SK-N-SH (cell line): ENCODE measurements at regions not wholly inside any gene's neighbourhood (a gene's known extent, or its start where the extent isn't known, plus 50 kb on each side); places are given as distances from the start of the nearest gene placed in this dataset.

Experiments
- CTCF ChIA-PET: fragments of 300-600, 350-600 bp; formaldehyde crosslinking; extraction: SDS; loops from one replicate; lab custom pipeline; 2021; lab: Yijun Ruan, JAX
- POLR2A ChIA-PET: fragments of 350-600 bp; sonication (Branson Sonifier 250); formaldehyde crosslinking; extraction: SDS; loops from one replicate; lab custom pipeline; 2020; ENCODE audit warnings: antibody characterized with exemption, inconsistent platforms; lab: Yijun Ruan, JAX
- DNase-seq: peaks from one replicate; pipeline ENCODE4 v3.0.0; 2012
- H2AFZ ChIP-seq: fragments of 200-600 bp; sonication (generic); 2 replicates; pipeline ENCODE4 v1.8.1; 2016; ENCODE audit warnings: antibody characterized with exemption, mild to moderate bottlenecking, low read depth
- H3F3A ChIP-seq: fragments of 200-600 bp; sonication (generic); replicated peaks from 2 replicates; pipeline ENCODE3; 2016; ENCODE audit warnings: antibody characterized with exemption, mild to moderate bottlenecking; ENCODE audit not compliant: insufficient read depth
- H3K27ac ChIP-seq, 2 experiments: fragments of 200-500 bp in 1 of 2; fragments of 200-600 bp in 1 of 2; sonication (Bioruptor generic) in 1 of 2; sonication (generic), shearing (Covaris generic) in 1 of 2; 2 replicates each; pipeline versions ENCODE4 v1.5.1 to v1.6.1; 2014 to 2016; ENCODE audit warnings: low read depth in 2 of 2, inconsistent platforms in 1 of 2, low read length in 1 of 2, mild to moderate bottlenecking in 1 of 2, mixed read lengths in 1 of 2
- H3K27me3 ChIP-seq: fragments of 200-600 bp; sonication (generic), shearing (Covaris generic); 2 replicates; pipeline ENCODE4 v1.6.1; 2016; ENCODE audit warnings: mixed run types; ENCODE audit not compliant: insufficient read depth
- H3K36me3 ChIP-seq, 2 experiments: fragments of 200-500 bp in 1 of 2; fragments of 200-600 bp in 1 of 2; sonication (Bioruptor generic) in 1 of 2; sonication (generic) in 1 of 2; replicated peaks in 1 of 2; 2 replicates each; pipeline versions ENCODE3 to v1.5.1; 2014 to 2016; ENCODE audit warnings: low read length in 1 of 2, mild to moderate bottlenecking in 1 of 2; ENCODE audit not compliant: insufficient read depth in 2 of 2, control insufficient read depth in 1 of 2
- H3K4me1 ChIP-seq, 2 experiments: fragments of 200-500 bp in 1 of 2; fragments of 200-600 bp in 1 of 2; sonication (Bioruptor generic) in 1 of 2; sonication (generic), shearing (Covaris generic) in 1 of 2; 2 replicates each; pipeline versions ENCODE4 v1.5.1 to v1.6.1; 2014 to 2016; ENCODE audit warnings: low read depth in 1 of 2, low read length in 1 of 2, mixed run types in 1 of 2; ENCODE audit not compliant: insufficient read depth in 2 of 2, control insufficient read depth in 1 of 2
- H3K4me2 ChIP-seq: fragments of 200-600 bp; sonication (generic), shearing (Covaris generic); 2 replicates; pipeline ENCODE4 v1.6.1; 2017; ENCODE audit warnings: mixed run types
- H3K4me3 ChIP-seq, 2 experiments: fragments of 200-500 bp in 1 of 2; fragments of 200-600 bp in 1 of 2; sonication (Bioruptor generic) in 1 of 2; sonication (generic), shearing (Covaris generic) in 1 of 2; 2 replicates each; pipeline versions ENCODE4 v1.5.1 to v1.8.1; 2014 to 2016; ENCODE audit warnings: low read depth in 2 of 2, inconsistent platforms in 1 of 2, low read length in 1 of 2, mild to moderate bottlenecking in 1 of 2, mixed read lengths in 1 of 2, moderate library complexity in 1 of 2
- H3K79me2 ChIP-seq: fragments of 200-600 bp; sonication (generic); 2 replicates; pipeline ENCODE4 v1.8.1; 2017; ENCODE audit warnings: mild to moderate bottlenecking; ENCODE audit not compliant: insufficient read depth
- H3K9ac ChIP-seq: fragments of 200-600 bp; sonication (generic); 2 replicates; pipeline ENCODE4 v1.6.1; 2017; ENCODE audit warnings: mixed run types
- H3K9me2 ChIP-seq: fragments of 200-600 bp; sonication (generic); 2 replicates; pipeline ENCODE4 v1.6.1; 2017; ENCODE audit warnings: mixed run types
- H3K9me3 ChIP-seq: fragments of 200-600 bp; sonication (generic); 2 replicates; pipeline ENCODE4 v1.6.1; 2017; ENCODE audit warnings: mixed run types, mild to moderate bottlenecking, moderate library complexity
- H4K20me1 ChIP-seq: fragments of 200-600 bp; sonication (generic); 2 replicates; pipeline ENCODE4 v1.6.1; 2017; ENCODE audit warnings: mild to moderate bottlenecking, mixed run types; ENCODE audit not compliant: insufficient read depth
- CHD2 ChIP-seq: fragments of 150-350 bp; IDR thresholded peaks from 2 replicates; pipeline ENCODE4 v1.6.1; 2018; ENCODE audit warnings: low read length; ENCODE audit not compliant: partially characterized antibody
- ELF1 ChIP-seq: IDR thresholded peaks from 2 replicates; pipeline ENCODE4 v1.4.0; 2012
- EP300 ChIP-seq, 2 experiments: IDR thresholded peaks; 2 replicates each; pipeline versions ENCODE4 v1.4.0 to v1.6.1; 2012; ENCODE audit warnings: borderline replicate concordance in 1 of 2, low read depth in 1 of 2, low read length in 1 of 2
- FOSL2 ChIP-seq: IDR thresholded peaks from 2 replicates; pipeline ENCODE4 v1.4.0; 2012; ENCODE audit warnings: low read depth, mild to moderate bottlenecking, moderate library complexity, borderline replicate concordance
- FOXJ3 ChIP-seq: sonication (generic); formaldehyde crosslinking; IDR thresholded peaks from 2 replicates; pipeline ENCODE4 v1.5.1; 2020; ENCODE audit warnings: mild to moderate bottlenecking, missing genetic modification reagents
- JUND ChIP-seq: IDR thresholded peaks from 2 replicates; pipeline ENCODE4 v1.4.0; 2012
- MEF2A ChIP-seq: IDR thresholded peaks from 2 replicates; pipeline ENCODE4 v1.4.0; 2012; ENCODE audit warnings: low read depth, borderline replicate concordance
- MXI1 ChIP-seq: IDR thresholded peaks from 2 replicates; pipeline ENCODE4 v1.6.1; 2012; ENCODE audit warnings: mild to moderate bottlenecking, low read depth, low read length, improper control_type of control experiment
- POLR2AphosphoS5 ChIP-seq: IDR thresholded peaks from 2 replicates; pipeline ENCODE4 v1.6.1; 2012; ENCODE audit warnings: low read depth, low read length
- RAD21 ChIP-seq: IDR thresholded peaks from 2 replicates; pipeline ENCODE4 v1.6.1; 2012; ENCODE audit warnings: mild to moderate bottlenecking, low read length
- RFX5 ChIP-seq: IDR thresholded peaks from 2 replicates; pipeline ENCODE4 v1.6.1; 2012; ENCODE audit warnings: mild to moderate bottlenecking, improper control_type of control experiment, low read length
- TAF1 ChIP-seq: IDR thresholded peaks from 2 replicates; pipeline ENCODE4 v1.6.1; 2012; ENCODE audit warnings: low read depth, mild to moderate bottlenecking, low read length, moderate library complexity, borderline replicate concordance
- YY1 ChIP-seq: IDR thresholded peaks from 2 replicates; pipeline ENCODE4 v1.4.0; 2012; ENCODE audit warnings: low read depth, mild to moderate bottlenecking
- WGBS: methylation state at CpG from one replicate; pipeline ENCODE4 v1.1.6; 2017; ENCODE audit warnings: low lambda C conversion rate; 5-methylcytosine and 5-hydroxymethylcytosine counted together
- TF ChIP-seq, protein P1 (sequence below): fragments of 200-600 bp; sonication (generic); IDR thresholded peaks from 2 replicates; pipeline ENCODE4 v1.6.1; 2017; ENCODE audit warnings: antibody characterized with exemption, mild to moderate bottlenecking, moderate library complexity
- TF ChIP-seq, protein P2 (sequence below): IDR thresholded peaks from 2 replicates; pipeline ENCODE4; 2012

GRCh38 chr11:64500176-64501013 is 55.3 kb upstream of the SLC22A11 start:
- H3K4me3 ChIP-seq: no peak overlapping the region
- H3K4me1 ChIP-seq: peaks cover 0 to 3% of the 10 kb centered on the region in 2 experiments; a peak in 1 of 4 replicates
- H4K20me1 ChIP-seq: no peaks in the 10 kb centered on the region
- no peaks in the 10 kb centered on the region for H3K9me2 ChIP-seq
- H3K9me3 ChIP-seq: no peaks in the 10 kb centered on the region
- CTCF ChIA-PET: interaction anchor here (0.7 to 2.5 kb wide), 3 partner anchors 11 to 51 kb away, joined by 3 to 10 read pairs (median 7); no protein-coding TSS in a partner anchor
- no peaks in the 10 kb centered on the region for H3K27me3 ChIP-seq
- TF ChIP-seq RAD21 (no peak), CHD2 (no peak), ELF1 (no peak), EP300 (IDR thresholded peaks at IDR 0.05; ENCODE audit: borderline replicate concordance in 1 of 2, low read depth in 1 of 2, low read length in 1 of 2) (no peak), MXI1 (no peak), FOSL2 (no peak)
- TF ChIP-seq, protein P1, sequence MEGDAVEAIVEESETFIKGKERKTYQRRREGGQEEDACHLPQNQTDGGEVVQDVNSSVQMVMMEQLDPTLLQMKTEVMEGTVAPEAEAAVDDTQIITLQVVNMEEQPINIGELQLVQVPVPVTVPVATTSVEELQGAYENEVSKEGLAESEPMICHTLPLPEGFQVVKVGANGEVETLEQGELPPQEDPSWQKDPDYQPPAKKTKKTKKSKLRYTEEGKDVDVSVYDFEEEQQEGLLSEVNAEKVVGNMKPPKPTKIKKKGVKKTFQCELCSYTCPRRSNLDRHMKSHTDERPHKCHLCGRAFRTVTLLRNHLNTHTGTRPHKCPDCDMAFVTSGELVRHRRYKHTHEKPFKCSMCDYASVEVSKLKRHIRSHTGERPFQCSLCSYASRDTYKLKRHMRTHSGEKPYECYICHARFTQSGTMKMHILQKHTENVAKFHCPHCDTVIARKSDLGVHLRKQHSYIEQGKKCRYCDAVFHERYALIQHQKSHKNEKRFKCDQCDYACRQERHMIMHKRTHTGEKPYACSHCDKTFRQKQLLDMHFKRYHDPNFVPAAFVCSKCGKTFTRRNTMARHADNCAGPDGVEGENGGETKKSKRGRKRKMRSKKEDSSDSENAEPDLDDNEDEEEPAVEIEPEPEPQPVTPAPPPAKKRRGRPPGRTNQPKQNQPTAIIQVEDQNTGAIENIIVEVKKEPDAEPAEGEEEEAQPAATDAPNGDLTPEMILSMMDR: no peak
- TF ChIP-seq, all 33 proteins: peak for 0
- WGBS: 75% methylated on average over 26 of the region's 28 CpGs
- Histone ChIP-seq H2AFZ (no peak overlapping the region), H3K79me2 (no peaks in the 10 kb centered on the region), H3K4me2 (no peak overlapping the region), H3F3A (no peaks in the 10 kb centered on the region), H3K9ac (no peak overlapping the region), H3K27ac (no peak overlapping the region), H3K36me3 (no peaks in the 10 kb centered on the region)
- POLR2A ChIA-PET: no interaction called here
- no peak for DNase-seq

DNA sequence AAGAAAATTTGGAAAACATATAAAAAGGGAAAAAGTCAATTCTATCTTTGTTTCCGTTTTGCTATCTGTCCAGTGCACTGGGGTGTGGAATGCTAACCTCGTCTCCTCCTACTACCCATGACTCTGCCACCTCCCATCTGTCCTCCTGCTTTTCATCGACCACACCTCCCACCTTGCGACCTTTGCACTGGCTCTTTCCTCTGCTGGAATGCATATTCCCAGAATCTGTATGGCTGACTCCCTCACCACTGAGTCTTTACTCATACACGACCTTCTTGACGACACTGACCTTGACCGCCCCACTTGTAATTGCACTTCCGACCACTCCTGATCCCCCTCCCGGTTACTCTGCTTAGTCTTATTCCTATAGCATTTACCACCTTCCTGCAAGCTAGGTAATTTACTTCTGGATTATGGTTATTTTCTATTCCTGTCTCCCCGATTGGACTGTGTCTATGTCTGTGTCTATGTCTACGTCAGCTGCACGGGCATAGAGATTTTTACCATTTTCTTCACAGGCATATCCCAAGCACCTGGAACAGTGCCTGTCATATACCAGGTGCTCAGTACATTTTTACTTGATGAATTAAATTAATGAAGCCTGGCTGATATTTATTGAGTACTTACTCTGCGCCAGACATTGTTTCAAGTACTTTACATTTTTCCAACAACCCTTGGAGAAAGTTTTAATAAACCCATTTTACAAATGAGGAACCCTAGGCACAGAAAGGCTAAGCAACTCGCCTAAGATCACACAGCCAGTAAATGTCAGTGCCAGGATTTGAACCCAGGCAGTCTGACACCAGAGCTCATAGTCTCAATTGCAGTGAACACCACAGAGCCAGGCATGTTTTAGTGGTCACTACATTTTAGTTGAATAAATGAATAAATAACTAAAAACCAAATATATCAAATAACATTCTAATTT is 54.0 kb upstream of the SLC22A11 start:
- no peak for DNase-seq
- Histone ChIP-seq H3K4me3 (no peak overlapping the region), H3K4me1 (peaks cover 0 to 3% of the 10 kb centered on the region in 2 experiments; a peak in 1 of 4 replicates), H3K27ac (peak overlapping the region in 1 of 2 experiments; percentile 50; a peak in 2 of 4 replicates), H2AFZ (no peak overlapping the region), H4K20me1 (no peaks in the 10 kb centered on the region), H3K36me3 (no peaks in the 10 kb centered on the region), H3K9me3 (no peaks in the 10 kb centered on the region), H3K4me2 (no peak overlapping the region), H3F3A (no peaks in the 10 kb centered on the region), H3K79me2 (no peaks in the 10 kb centered on the region), H3K27me3 (no peaks in the 10 kb centered on the region; the same call in 1 of the 2 replicates), H3K9ac (no peak overlapping the region), H3K9me2 (no peaks in the 10 kb centered on the region)
- CTCF ChIA-PET: interaction anchor here (1.0 to 3.5 kb wide), 4 partner anchors 12 to 53 kb away, joined by 4 to 12 read pairs (median 8); no protein-coding TSS in a partner anchor
- WGBS: 50% methylated on average over 14 of the region's 14 CpGs
- TF ChIP-seq TAF1 (no peak), JUND (no peak), FOXJ3 (no peak), RFX5 (no peak), YY1 (no peak), MEF2A (no peak), ELF1 (no peak), RAD21 (no peak), POLR2AphosphoS5 (no peak)
- TF ChIP-seq, protein P2, sequence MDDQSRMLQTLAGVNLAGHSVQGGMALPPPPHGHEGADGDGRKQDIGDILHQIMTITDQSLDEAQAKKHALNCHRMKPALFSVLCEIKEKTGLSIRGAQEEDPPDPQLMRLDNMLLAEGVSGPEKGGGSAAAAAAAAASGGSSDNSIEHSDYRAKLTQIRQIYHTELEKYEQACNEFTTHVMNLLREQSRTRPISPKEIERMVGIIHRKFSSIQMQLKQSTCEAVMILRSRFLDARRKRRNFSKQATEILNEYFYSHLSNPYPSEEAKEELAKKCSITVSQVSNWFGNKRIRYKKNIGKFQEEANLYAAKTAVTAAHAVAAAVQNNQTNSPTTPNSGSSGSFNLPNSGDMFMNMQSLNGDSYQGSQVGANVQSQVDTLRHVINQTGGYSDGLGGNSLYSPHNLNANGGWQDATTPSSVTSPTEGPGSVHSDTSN: no peak
- POLR2A ChIA-PET: no interaction called here
